HepG2 (cell line): ENCODE measurements at regions not wholly inside any gene's neighbourhood (a gene's known extent, or its start where the extent isn't known, plus 50 kb on each side); places are given as distances from the start of the nearest gene placed in this dataset.

Source experiments
- ATAC-seq: fragments of 200-7000 bp; cut with Tn5 transposase; 3 replicates; pipeline ENCODE4 v1.9.1; 2020; ENCODE audit warnings: mild to moderate bottlenecking, moderate library complexity
- BruUV-seq: library from RNA; stranded (reverse); fragments of 400-500 nt; replicated peaks from 2 replicates; lab custom pipeline; 2021; lab: Mats Ljungman, UMichigan
- CTCF ChIA-PET: fragments of 300-600 bp; formaldehyde crosslinking; extraction: SDS; loops from one replicate; lab custom pipeline; 2021; ENCODE audit warnings: low total read pairs, inconsistent platforms, low intra/inter-chr PET ratio; lab: Yijun Ruan, JAX
- POLR2A ChIA-PET: fragments of 350-600 bp; sonication (Branson Sonifier 250); formaldehyde crosslinking; loops from one replicate; lab custom pipeline; 2020; ENCODE audit warnings: antibody characterized with exemption, inconsistent platforms; lab: Yijun Ruan, JAX
- DNase-seq: peaks from one replicate; pipeline ENCODE4 v3.0.0-alpha.2; 2015; ENCODE audit warnings: low spot score
- FAIRE-seq: peaks from 3 replicates; lab custom pipeline; 2011; peaks lifted over from hg19 to GRCh38; lab: Jason Lieb, UNC
- H2AFZ ChIP-seq: one replicate; pipeline ENCODE4 v1.6.1; 2011; ENCODE audit warnings: low read length, inconsistent platforms
- H3K27ac ChIP-seq: fragments of 300-600 bp; 3 replicates; pipeline ENCODE4 v1.8.0; 2011; ENCODE audit warnings: mixed run types, mild to moderate bottlenecking, mixed read lengths, low read length, inconsistent platforms; ENCODE audit not compliant: insufficient read depth; ENCODE audit errors: extremely low read length
- H3K27me3 ChIP-seq, 2 experiments: fragments of 200-600 bp in 1 of 2; 2 replicates in 1 of 2; 3 replicates in 1 of 2; pipeline versions ENCODE4 v1.6.0 to v1.8.0; 2011; ENCODE audit warnings: low read length in 2 of 2, mild to moderate bottlenecking in 2 of 2, moderate library complexity in 2 of 2, inconsistent platforms in 1 of 2; ENCODE audit not compliant: insufficient read depth in 2 of 2, control insufficient read depth in 1 of 2
- H3K36me3 ChIP-seq, 2 experiments: fragments of 200-600 bp in 1 of 2; replicated peaks in 1 of 2; 2 replicates in 1 of 2; 3 replicates in 1 of 2; pipeline versions ENCODE4 v1.5.1 to v1.8.0; 2011; ENCODE audit warnings: low read length in 2 of 2, inconsistent platforms in 1 of 2; ENCODE audit not compliant: insufficient read depth in 2 of 2, control insufficient read depth in 1 of 2
- H3K4me1 ChIP-seq: 2 replicates; pipeline ENCODE4 v1.5.1; 2012; ENCODE audit warnings: low read length, inconsistent platforms; ENCODE audit not compliant: insufficient read depth
- H3K4me2 ChIP-seq: 2 replicates; pipeline ENCODE4 v1.6.0; 2011; ENCODE audit warnings: low read depth, low read length, inconsistent platforms
- H3K4me3 ChIP-seq, 3 experiments: fragments of 200-600 bp in 1 of 3; sonication (generic), shearing (Covaris generic) in 1 of 3; replicated peaks in 1 of 3; 2 replicates each; pipeline ENCODE4 v1.5.1; 2011 to 2016; ENCODE audit warnings: low read length in 3 of 3, inconsistent platforms in 2 of 3, low read depth in 2 of 3, mild to moderate bottlenecking in 2 of 3, control low read depth in 1 of 3, mixed read lengths in 1 of 3; ENCODE audit not compliant: insufficient read depth in 1 of 3
- H3K79me2 ChIP-seq: one replicate; pipeline ENCODE4 v1.6.1; 2011; ENCODE audit warnings: low read length, inconsistent platforms; ENCODE audit not compliant: insufficient read depth
- H3K9ac ChIP-seq: 2 replicates; pipeline ENCODE4 v1.6.0; 2011; ENCODE audit warnings: mild to moderate bottlenecking, low read depth, low read length, inconsistent platforms; ENCODE audit not compliant: insufficient read depth
- H3K9me3 ChIP-seq: 2 replicates; pipeline ENCODE4 v1.5.1; 2012; ENCODE audit warnings: mild to moderate bottlenecking, low read length
- H4K20me1 ChIP-seq: 2 replicates; pipeline ENCODE4 v1.6.0; 2011; ENCODE audit warnings: inconsistent platforms, mild to moderate bottlenecking, low read length, moderate library complexity; ENCODE audit not compliant: insufficient read depth
- LCORL ChIP-seq, 2 experiments: fragments of 450-650 bp in 1 of 2; sonication (generic) in 1 of 2; formaldehyde crosslinking in 1 of 2; IDR thresholded peaks; 2 replicates each; pipeline versions ENCODE4 v1.5.0 to v1.6.1; 2017 to 2020; ENCODE audit warnings: antibody characterized with exemption in 1 of 2, missing genetic modification reagents in 1 of 2
- SMC3 ChIP-seq: IDR thresholded peaks from 2 replicates; pipeline ENCODE4 v1.6.1; 2011; ENCODE audit warnings: low read length, improper control_type of control experiment
- WGBS: methylation state at CpG from one replicate; pipeline ENCODE4 v1.1.6; 2017; ENCODE audit warnings: low lambda C conversion rate; 5-methylcytosine and 5-hydroxymethylcytosine counted together
- in situ Hi-C: cut with HindIII; loops from 2 replicates; pipeline ENCODE4 v1.10.0; 2017; ENCODE audit warnings: low pct_unique_long_range_greater_than_20kb; ENCODE audit not compliant: extremely low pct_ligation_motif_present
- intact Hi-C: fragments of 100-400 bp; cut with micrococcal nuclease; formaldehyde crosslinking; loops from one replicate; pipeline ENCODE4 v1.10.0; 2022; ENCODE audit not compliant: unreplicated experiment
- TF ChIP-seq, protein P1 (sequence below): sonication (generic); formaldehyde crosslinking; conservative IDR thresholded peaks from 2 replicates; pipeline ENCODE4 v1.4.0; 2020; ENCODE audit warnings: missing genetic modification reagents
- TF ChIP-seq, protein P2 (sequence below): sonication (generic); formaldehyde crosslinking; IDR thresholded peaks from 2 replicates; pipeline ENCODE4 v1.4.0; 2020; ENCODE audit warnings: mild to moderate bottlenecking, missing genetic modification reagents
- TF ChIP-seq, protein P3 (sequence below): IDR thresholded peaks from 2 replicates; pipeline ENCODE4 v1.6.1; 2016; ENCODE audit warnings: missing compliant biosample characterization, missing genetic modification reagents, borderline replicate concordance

DNA sequence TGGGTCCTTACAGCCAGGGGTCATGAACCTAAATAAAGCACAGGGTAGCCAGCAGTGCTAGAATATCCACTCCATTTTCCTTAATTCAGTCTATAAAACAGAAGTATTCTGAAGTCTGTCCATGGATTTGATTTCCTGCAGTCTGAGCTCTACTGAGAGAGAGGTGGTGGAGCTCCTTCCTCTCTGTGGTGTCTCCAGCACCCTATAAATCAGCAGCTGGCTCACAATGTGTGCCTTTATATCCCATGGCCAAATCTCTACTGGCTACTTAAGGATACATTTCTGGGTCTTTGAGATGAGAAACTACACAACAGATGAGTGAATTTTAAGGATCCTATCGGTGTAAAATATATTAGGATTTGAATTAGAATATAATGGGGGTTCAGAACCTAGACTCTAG lies 339.9 kb upstream of the RBMS3 start:
- ATAC-seq (no peak), FAIRE-seq (no peak), DNase-seq (no peak)
- H3K4me1 ChIP-seq: no peaks in the 10 kb centered on the region
- H3K36me3 ChIP-seq: no peaks in the 10 kb centered on the region
- H3K27me3 ChIP-seq: no peaks in the 10 kb centered on the region; a peak in 1 of 5 replicates
- no peak overlapping the region for H2AFZ ChIP-seq
- in situ Hi-C loops: no loop called here
- H3K9me3 ChIP-seq: no peaks in the 10 kb centered on the region
- H3K4me2 ChIP-seq: no peak overlapping the region
- H3K27ac ChIP-seq: no peak overlapping the region
- H3K79me2 ChIP-seq: no peaks in the 10 kb centered on the region
- CTCF ChIA-PET: no interaction called here
- intact Hi-C loops: no loop called here
- POLR2A ChIA-PET: no interaction called here
- no TSS peak for BruUV-seq
- WGBS: 0% methylated on average over 1 of the region's 1 CpG
- H3K9ac ChIP-seq: no peak overlapping the region
- no peak for TF ChIP-seq LCORL (IDR thresholded peaks at IDR 0.05)
- no peak for TF ChIP-seq LCORL (CRISPR knock-in tag; IDR thresholded peaks at IDR 0.05)
- TF ChIP-seq, protein P1, sequence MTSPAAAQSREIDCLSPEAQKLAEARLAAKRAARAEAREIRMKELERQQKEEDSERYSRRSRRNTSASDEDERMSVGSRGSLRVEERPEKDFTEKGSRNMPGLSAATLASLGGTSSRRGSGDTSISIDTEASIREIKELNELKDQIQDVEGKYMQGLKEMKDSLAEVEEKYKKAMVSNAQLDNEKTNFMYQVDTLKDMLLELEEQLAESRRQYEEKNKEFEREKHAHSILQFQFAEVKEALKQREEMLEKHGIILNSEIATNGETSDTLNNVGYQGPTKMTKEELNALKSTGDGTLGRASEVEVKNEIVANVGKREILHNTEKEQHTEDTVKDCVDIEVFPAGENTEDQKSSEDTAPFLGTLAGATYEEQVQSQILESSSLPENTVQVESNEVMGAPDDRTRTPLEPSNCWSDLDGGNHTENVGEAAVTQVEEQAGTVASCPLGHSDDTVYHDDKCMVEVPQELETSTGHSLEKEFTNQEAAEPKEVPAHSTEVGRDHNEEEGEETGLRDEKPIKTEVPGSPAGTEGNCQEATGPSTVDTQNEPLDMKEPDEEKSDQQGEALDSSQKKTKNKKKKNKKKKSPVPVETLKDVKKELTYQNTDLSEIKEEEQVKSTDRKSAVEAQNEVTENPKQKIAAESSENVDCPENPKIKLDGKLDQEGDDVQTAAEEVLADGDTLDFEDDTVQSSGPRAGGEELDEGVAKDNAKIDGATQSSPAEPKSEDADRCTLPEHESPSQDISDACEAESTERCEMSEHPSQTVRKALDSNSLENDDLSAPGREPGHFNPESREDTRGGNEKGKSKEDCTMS (CRISPR knock-in tag): no peak
- no peak for TF ChIP-seq SMC3
- TF ChIP-seq, protein P2, sequence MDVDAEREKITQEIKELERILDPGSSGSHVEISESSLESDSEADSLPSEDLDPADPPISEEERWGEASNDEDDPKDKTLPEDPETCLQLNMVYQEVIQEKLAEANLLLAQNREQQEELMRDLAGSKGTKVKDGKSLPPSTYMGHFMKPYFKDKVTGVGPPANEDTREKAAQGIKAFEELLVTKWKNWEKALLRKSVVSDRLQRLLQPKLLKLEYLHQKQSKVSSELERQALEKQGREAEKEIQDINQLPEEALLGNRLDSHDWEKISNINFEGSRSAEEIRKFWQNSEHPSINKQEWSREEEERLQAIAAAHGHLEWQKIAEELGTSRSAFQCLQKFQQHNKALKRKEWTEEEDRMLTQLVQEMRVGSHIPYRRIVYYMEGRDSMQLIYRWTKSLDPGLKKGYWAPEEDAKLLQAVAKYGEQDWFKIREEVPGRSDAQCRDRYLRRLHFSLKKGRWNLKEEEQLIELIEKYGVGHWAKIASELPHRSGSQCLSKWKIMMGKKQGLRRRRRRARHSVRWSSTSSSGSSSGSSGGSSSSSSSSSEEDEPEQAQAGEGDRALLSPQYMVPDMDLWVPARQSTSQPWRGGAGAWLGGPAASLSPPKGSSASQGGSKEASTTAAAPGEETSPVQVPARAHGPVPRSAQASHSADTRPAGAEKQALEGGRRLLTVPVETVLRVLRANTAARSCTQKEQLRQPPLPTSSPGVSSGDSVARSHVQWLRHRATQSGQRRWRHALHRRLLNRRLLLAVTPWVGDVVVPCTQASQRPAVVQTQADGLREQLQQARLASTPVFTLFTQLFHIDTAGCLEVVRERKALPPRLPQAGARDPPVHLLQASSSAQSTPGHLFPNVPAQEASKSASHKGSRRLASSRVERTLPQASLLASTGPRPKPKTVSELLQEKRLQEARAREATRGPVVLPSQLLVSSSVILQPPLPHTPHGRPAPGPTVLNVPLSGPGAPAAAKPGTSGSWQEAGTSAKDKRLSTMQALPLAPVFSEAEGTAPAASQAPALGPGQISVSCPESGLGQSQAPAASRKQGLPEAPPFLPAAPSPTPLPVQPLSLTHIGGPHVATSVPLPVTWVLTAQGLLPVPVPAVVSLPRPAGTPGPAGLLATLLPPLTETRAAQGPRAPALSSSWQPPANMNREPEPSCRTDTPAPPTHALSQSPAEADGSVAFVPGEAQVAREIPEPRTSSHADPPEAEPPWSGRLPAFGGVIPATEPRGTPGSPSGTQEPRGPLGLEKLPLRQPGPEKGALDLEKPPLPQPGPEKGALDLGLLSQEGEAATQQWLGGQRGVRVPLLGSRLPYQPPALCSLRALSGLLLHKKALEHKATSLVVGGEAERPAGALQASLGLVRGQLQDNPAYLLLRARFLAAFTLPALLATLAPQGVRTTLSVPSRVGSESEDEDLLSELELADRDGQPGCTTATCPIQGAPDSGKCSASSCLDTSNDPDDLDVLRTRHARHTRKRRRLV: no peak
- TF ChIP-seq, protein P3, sequence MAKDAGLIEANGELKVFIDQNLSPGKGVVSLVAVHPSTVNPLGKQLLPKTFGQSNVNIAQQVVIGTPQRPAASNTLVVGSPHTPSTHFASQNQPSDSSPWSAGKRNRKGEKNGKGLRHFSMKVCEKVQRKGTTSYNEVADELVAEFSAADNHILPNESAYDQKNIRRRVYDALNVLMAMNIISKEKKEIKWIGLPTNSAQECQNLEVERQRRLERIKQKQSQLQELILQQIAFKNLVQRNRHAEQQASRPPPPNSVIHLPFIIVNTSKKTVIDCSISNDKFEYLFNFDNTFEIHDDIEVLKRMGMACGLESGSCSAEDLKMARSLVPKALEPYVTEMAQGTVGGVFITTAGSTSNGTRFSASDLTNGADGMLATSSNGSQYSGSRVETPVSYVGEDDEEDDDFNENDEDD: no peak
- H3K4me3 ChIP-seq: no peak overlapping the region
- no peaks in the 10 kb centered on the region for H4K20me1 ChIP-seq
